ENCODE measurements at regions not wholly inside any gene's neighbourhood (a gene's known extent, or its start where the extent isn't known, plus 50 kb on each side); places are given as distances from the start of the nearest gene placed in this dataset.

DNA sequence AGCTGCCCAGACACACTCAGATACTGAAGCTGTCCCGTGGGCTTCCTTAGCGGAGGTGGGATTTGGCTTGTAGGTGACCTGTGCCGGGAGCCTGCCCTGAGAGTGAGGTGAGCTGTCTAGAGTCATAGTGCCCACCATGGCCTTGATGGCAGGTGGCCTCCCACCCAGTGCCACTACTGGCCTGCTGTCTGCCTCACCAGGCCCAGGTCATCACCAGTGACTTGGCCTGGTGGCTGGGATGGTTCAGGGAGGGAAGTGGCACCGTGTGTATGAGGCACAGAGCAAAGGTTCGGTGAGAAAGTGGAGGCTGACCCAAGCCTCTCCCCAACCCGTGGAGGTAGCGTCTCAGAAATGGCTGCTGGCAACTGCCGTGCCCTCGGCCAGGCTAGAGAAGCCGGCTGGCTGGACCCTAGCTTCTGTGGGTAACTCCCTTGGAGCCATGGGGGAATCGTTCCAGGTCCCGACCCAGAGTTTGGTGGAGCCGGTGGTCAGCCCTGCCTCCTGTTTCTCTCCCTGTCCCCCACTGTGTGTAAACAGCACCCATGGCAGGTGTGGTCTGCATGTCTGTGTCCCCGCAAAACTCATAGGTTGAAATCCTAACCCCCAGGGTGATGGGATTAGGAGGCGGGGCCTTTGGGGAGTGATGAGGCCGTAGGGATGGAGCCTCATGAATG lies 155.4 kb upstream of the C1orf174 start:
- H3K27ac Mint-ChIP-seq: no peak overlapping the region
- H3K9me3 Mint-ChIP-seq: no peaks in the 10 kb centered on the region
- no peak overlapping the region for H3K4me3 Mint-ChIP-seq
- no peak for DNase-seq
- no peaks in the 10 kb centered on the region for H3K36me3 Mint-ChIP-seq (ENCODE audit: low read depth)
- no peaks in the 10 kb centered on the region for H3K4me1 Mint-ChIP-seq (ENCODE audit: low read depth)
- H3K27me3 Mint-ChIP-seq: peaks cover 4% of the 10 kb centered on the region

DNA sequence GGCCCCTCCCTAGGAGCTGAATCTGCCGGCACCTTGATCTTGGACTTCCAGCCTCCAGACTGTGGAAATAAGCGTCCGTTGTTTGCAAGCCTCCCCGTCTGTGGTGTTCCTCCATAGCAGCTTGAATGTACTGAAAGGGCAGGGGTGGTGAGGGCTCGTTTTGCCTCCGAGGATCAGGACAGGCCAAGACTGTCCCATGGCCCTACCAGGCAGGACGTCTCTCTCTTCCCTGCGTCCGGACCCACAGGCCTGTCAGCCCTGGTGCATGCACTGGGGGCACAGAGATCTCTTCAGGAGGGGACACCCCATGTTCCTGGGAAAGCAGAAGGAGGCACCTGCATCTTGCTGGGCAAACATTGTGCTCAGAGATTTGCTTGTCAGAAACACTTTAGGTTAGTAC lies 156.3 kb upstream of the C1orf174 start:
- no peak for DNase-seq
- peaks cover 4% of the 10 kb centered on the region for H3K27me3 Mint-ChIP-seq
- no peak overlapping the region for H3K4me3 Mint-ChIP-seq
- no peaks in the 10 kb centered on the region for H3K4me1 Mint-ChIP-seq (ENCODE audit: low read depth)
- H3K9me3 Mint-ChIP-seq: no peaks in the 10 kb centered on the region
- no peak overlapping the region for H3K27ac Mint-ChIP-seq
- no peaks in the 10 kb centered on the region for H3K36me3 Mint-ChIP-seq (ENCODE audit: low read depth)

DNA sequence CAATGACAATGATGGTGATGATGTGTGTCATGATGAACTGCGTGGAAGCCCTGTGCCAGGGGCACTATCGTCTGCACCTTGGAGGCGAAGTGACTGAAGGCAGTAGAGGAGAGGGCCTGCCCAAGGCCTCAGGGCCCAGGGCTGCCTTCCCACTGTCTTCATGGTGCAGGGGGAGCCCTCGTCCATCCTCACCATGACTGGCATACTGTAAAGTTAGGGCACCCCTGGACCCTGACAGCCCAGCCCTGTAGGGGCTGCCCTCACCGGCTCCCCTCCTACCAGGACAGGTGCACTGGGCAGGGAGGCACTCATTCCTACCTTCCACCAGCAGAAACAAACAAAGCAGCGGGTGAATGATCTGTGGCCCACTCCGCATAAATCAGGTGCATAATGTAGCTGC lies 156.9 kb upstream of the C1orf174 start:
- Mint-ChIP-seq H3K36me3 (ENCODE audit: low read depth) (no peaks in the 10 kb centered on the region), H3K9me3 (no peaks in the 10 kb centered on the region), H3K27me3 (peaks cover 4% of the 10 kb centered on the region), H3K27ac (no peak overlapping the region), H3K4me1 (ENCODE audit: low read depth) (no peaks in the 10 kb centered on the region), H3K4me3 (no peak overlapping the region)
- DNase-seq: no peak

DNA sequence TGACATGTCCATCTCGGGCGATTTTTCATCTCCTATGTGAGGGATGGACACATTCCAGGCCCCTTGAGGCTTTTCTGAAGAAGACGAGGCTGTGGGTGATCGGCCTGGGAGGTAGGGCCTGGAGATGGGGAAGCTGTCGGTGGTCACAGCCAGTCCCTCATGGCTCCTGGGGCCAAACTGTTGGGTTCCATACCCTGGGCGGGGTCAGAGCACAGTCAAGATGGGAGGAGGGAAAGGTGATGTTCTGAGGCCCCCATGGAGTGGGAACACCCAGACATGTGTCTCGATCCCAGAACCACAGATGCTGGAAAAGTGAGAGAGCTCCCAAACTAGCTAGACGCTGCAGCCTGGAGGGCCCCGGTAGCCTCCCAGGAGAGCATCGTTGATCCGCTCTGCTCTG lies 157.5 kb upstream of the C1orf174 start:
- H3K36me3 Mint-ChIP-seq (ENCODE audit: low read depth): no peaks in the 10 kb centered on the region
- no peak for DNase-seq
- no peak overlapping the region for H3K4me3 Mint-ChIP-seq
- H3K9me3 Mint-ChIP-seq: no peaks in the 10 kb centered on the region
- no peak overlapping the region for H3K27ac Mint-ChIP-seq
- no peaks in the 10 kb centered on the region for H3K4me1 Mint-ChIP-seq (ENCODE audit: low read depth)
- H3K27me3 Mint-ChIP-seq: peaks cover 3% of the 10 kb centered on the region

DNA sequence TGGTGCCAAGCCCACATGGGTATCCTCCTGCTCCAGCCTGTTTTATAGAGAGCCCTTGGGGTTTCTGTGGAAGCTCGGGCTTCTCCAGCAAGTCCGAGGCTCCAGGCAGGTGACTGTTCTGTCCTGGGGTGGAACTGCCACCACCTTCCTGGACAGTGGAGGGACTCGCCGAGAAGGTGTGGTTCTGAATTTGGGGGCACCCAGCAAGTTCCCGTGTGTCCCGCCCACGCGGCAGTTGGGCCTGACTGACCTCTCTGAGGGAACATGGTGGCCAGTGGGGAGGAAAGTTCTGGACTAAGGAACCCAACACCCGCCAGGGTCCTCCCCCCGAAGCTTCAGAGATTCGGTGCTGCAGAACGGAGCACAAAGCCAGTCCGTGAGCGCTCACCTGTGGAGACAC lies 158.1 kb upstream of the C1orf174 start:
- H3K9me3 Mint-ChIP-seq: no peaks in the 10 kb centered on the region
- H3K27ac Mint-ChIP-seq: no peak overlapping the region
- H3K4me3 Mint-ChIP-seq: no peak overlapping the region
- DNase-seq: no peak
- H3K27me3 Mint-ChIP-seq: peaks cover 2% of the 10 kb centered on the region
- no peaks in the 10 kb centered on the region for H3K4me1 Mint-ChIP-seq (ENCODE audit: low read depth)
- H3K36me3 Mint-ChIP-seq (ENCODE audit: low read depth): no peaks in the 10 kb centered on the region

DNA sequence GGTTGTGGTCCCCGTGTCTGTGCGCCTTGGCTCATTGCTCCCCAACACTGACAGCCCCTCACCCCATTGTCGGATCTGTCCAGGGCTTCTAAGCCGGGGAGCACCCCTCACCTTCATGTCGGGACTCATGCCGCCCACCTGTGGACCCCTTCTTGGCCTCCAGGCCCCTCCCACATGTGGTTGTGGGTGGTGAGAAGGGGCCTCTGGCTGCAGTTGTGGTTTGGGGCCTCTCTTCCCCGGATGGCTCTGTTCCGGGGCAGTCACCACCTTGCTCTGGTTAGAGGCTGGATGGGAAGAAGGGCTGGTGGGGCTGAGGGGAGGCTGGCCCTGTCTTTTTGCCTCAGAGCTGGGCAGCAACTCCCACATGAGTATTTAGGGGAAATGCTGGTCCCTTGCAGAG lies 158.6 kb upstream of the C1orf174 start:
- peaks cover 2% of the 10 kb centered on the region for H3K27me3 Mint-ChIP-seq
- no peaks in the 10 kb centered on the region for H3K36me3 Mint-ChIP-seq (ENCODE audit: low read depth)
- no peaks in the 10 kb centered on the region for H3K9me3 Mint-ChIP-seq
- H3K4me3 Mint-ChIP-seq: no peak overlapping the region
- no peak for DNase-seq
- H3K27ac Mint-ChIP-seq: no peak overlapping the region
- no peaks in the 10 kb centered on the region for H3K4me1 Mint-ChIP-seq (ENCODE audit: low read depth)

DNA sequence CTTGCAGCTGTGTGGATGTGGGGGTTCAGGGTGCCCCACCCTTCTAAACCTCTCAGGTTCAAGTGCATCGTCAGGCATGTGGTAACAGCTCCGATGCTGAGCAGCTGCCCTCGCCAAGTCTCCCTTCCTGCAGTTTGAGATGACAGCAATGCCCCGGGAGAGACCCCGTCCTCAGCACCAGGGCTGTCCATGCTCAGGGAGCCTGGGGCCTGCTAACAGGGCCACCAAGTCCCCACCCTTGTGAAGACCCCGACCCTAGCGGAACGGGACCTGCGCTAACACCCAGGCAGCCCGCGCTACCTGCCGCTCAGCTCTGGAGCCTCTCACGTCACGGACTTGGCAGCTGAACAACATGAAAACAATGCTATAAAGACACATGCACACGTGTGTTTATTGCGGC lies 159.2 kb upstream of the C1orf174 start:
- no peaks in the 10 kb centered on the region for H3K36me3 Mint-ChIP-seq (ENCODE audit: low read depth)
- no peak overlapping the region for H3K4me3 Mint-ChIP-seq
- H3K9me3 Mint-ChIP-seq: no peaks in the 10 kb centered on the region
- H3K27me3 Mint-ChIP-seq: peaks cover 2% of the 10 kb centered on the region
- H3K4me1 Mint-ChIP-seq (ENCODE audit: low read depth): no peaks in the 10 kb centered on the region
- H3K27ac Mint-ChIP-seq: no peak overlapping the region
- no peak for DNase-seq

DNA sequence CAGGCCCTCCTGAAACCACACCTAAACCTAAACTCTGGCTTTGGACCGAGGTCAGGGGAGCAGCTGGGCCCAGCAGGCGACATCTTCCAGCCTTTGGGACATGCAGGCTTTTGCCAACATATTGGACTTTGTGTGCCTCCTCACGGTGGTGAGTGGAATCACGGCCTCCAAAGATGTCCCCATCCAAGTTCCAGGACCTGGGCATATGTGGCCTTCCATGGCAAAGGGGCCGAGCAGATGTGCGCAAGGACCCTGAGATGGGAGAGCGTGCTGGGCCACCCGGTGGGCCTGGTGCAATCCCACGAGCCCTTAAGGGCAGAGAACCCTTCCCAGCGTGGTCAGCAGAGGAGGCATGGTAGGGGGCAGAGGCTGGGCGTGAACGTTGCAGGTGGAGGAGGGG lies 160.8 kb upstream of the C1orf174 start:
- no peaks in the 10 kb centered on the region for H3K9me3 Mint-ChIP-seq
- H3K36me3 Mint-ChIP-seq (ENCODE audit: low read depth): no peaks in the 10 kb centered on the region
- no peaks in the 10 kb centered on the region for H3K4me1 Mint-ChIP-seq (ENCODE audit: low read depth)
- peaks cover 2% of the 10 kb centered on the region for H3K27me3 Mint-ChIP-seq
- DNase-seq: no peak
- H3K27ac Mint-ChIP-seq: no peak overlapping the region
- no peak overlapping the region for H3K4me3 Mint-ChIP-seq

DNA sequence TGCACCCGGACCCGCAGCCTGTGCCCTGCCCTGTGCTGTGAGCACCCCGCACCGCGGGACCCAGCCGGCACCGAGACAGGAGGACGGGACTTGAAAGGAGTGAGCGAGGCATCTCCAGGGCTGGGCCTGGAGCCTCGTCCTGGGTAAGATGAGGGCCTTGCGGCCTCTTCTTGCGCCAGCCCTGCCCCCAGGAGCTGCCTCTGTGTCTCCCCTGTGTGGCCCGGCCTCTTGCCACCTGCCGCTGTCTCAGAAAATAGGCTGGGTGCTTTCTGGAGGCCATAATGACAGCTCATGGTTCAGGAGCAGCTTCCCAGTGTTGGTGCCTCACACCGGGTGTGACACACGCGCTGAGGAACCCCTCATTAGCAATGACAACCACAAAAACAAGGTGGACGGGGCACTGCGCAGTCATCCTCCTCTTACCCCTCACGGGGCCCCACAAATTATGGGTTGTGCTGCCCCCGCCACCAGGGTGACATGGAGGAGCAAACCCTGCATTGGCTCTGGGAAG lies 161.5 kb upstream of the C1orf174 start:
- Mint-ChIP-seq H3K27me3 (peaks cover 2% of the 10 kb centered on the region), H3K9me3 (no peaks in the 10 kb centered on the region), H3K4me3 (no peak overlapping the region), H3K27ac (no peak overlapping the region), H3K4me1 (ENCODE audit: low read depth) (no peaks in the 10 kb centered on the region), H3K36me3 (ENCODE audit: low read depth) (no peaks in the 10 kb centered on the region)
- DNase-seq: no peak

DNA sequence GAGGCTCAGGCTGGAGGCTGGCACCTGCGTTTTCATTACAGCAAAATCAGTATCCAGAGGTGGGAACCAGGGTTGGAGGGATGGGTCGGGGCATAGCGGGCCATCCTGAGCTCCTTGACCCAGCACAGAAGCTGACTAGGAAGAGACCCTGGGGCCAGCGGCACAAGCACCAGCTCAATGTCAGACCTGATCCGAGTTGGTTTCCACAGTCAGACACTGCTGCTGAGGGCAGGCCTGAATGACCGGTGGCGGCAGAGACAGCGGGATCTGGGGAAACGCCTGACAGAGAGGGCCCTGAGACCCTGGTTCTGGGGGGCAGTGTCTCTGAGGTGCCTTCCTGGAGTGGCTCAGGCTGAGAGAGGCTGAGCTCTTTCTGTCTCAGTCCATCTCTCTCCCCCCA lies 162.0 kb upstream of the C1orf174 start:
- Mint-ChIP-seq H3K27ac (no peak overlapping the region), H3K9me3 (no peaks in the 10 kb centered on the region), H3K27me3 (peaks cover 2% of the 10 kb centered on the region), H3K4me1 (ENCODE audit: low read depth) (no peaks in the 10 kb centered on the region), H3K4me3 (no peak overlapping the region), H3K36me3 (ENCODE audit: low read depth) (no peaks in the 10 kb centered on the region)
- DNase-seq: no peak

DNA sequence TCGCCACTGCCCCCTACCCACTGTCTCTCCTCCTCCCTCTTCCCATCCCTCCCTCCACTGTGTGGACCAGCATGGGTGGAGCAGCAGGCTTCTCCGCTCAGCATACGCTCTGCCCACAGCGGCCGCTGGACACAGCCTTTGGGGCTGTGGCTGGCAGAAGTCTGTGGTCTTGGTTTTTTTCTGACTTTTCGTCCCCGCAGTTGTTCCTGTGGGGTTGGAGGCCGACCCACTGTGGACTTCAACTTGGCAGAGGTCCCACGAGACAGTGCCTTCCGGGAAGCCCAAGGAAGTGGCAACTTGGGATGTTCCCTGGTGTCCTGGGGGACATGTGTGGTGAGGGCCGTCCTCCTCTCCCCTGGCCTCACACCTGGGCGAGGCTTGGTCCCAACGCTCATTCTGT lies 162.5 kb upstream of the C1orf174 start:
- Mint-ChIP-seq H3K4me3 (no peak overlapping the region), H3K4me1 (ENCODE audit: low read depth) (no peaks in the 10 kb centered on the region), H3K36me3 (ENCODE audit: low read depth) (no peaks in the 10 kb centered on the region), H3K27me3 (peaks cover 2% of the 10 kb centered on the region), H3K27ac (no peak overlapping the region), H3K9me3 (no peaks in the 10 kb centered on the region)
- no peak for DNase-seq

DNA sequence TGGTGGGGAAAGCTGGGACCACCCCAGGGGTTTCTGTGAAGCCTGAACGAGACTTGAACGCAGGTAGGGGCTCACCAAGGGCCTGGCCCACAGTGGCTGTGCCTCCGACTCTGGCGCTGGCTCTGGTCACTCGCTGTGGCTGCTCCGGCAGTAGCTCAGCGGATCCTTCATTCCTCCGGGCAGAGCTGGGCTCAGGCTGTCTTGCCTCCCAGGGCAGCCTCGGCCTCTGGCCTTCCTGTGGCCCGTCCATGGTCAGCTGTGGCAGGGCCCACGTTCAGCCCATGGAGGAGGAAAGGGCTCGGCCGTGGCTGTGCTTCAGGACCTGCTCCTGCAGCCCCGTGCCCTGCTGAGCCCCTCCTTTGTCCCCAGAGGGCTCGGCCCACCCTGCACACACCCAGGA lies 162.9 kb upstream of the C1orf174 start:
- Mint-ChIP-seq H3K9me3 (no peaks in the 10 kb centered on the region), H3K4me3 (no peak overlapping the region), H3K4me1 (ENCODE audit: low read depth) (no peaks in the 10 kb centered on the region), H3K27ac (no peak overlapping the region), H3K36me3 (ENCODE audit: low read depth) (no peaks in the 10 kb centered on the region), H3K27me3 (no peaks in the 10 kb centered on the region)
- no peak for DNase-seq

DNA sequence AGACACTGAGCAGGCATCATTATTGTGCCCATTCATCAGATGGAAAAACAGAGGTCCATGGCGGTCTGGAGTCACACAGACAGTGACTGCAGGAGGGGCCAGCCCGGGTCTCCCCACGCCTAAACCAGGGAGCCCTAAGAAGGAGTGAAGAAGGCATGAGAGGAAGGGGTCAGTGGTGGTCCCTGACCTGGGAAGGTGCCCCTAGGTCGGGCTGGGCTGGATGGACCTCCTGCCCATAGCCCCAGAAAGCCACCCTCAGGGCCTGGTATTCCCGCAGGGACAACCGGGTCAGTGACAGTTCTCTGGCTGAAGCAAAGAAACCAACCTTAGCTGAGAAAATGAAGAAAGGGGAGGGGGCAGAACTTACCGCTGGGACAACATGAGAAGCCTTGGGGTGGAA lies 163.4 kb upstream of the C1orf174 start:
- H3K27me3 Mint-ChIP-seq: no peaks in the 10 kb centered on the region

DNA sequence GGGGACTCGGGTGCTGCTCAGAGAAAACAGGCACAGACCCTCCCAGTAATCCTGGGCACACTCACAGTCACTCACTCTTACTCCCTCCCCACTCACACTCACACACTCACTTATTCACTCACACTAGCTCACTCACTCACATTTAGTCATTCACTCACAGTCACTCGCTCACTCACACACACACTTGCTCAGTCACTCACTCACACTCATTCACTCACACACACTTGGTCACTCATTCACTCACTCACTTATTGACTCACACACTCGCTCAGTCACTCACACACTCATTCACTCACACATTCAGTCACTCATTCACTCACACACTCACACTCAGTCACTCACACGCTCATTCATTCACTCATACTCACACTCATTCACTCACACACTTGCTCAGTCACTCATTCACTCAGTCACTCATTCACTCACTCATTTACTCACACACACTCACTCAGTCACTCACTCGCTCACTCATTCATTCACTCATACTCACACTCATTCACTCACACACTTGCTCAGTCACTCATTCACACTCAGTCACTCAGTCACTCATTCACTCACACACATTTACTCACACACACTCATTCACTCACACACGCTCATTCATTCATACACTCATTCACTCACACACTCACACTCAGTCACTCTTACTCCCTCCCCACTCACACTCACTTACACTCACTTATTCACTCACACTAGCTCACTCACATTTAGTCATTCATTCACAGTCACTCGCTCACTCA lies 164.2 kb upstream of the C1orf174 start:
- Mint-ChIP-seq H3K4me3 (no peak overlapping the region), H3K4me1 (ENCODE audit: low read depth) (no peaks in the 10 kb centered on the region), H3K9me3 (no peaks in the 10 kb centered on the region), H3K36me3 (ENCODE audit: low read depth) (no peaks in the 10 kb centered on the region), H3K27ac (no peak overlapping the region), H3K27me3 (no peaks in the 10 kb centered on the region)
- DNase-seq: no peak

More for the DNA sequence above, 163.4 kb upstream of the C1orf174 start:
- H3K4me1 Mint-ChIP-seq (ENCODE audit: low read depth): no peaks in the 10 kb centered on the region
- no peak overlapping the region for H3K4me3 Mint-ChIP-seq
- no peak overlapping the region for H3K27ac Mint-ChIP-seq
- no peaks in the 10 kb centered on the region for H3K36me3 Mint-ChIP-seq (ENCODE audit: low read depth)
- DNase-seq: no peak
- H3K9me3 Mint-ChIP-seq: no peaks in the 10 kb centered on the region

DNA sequence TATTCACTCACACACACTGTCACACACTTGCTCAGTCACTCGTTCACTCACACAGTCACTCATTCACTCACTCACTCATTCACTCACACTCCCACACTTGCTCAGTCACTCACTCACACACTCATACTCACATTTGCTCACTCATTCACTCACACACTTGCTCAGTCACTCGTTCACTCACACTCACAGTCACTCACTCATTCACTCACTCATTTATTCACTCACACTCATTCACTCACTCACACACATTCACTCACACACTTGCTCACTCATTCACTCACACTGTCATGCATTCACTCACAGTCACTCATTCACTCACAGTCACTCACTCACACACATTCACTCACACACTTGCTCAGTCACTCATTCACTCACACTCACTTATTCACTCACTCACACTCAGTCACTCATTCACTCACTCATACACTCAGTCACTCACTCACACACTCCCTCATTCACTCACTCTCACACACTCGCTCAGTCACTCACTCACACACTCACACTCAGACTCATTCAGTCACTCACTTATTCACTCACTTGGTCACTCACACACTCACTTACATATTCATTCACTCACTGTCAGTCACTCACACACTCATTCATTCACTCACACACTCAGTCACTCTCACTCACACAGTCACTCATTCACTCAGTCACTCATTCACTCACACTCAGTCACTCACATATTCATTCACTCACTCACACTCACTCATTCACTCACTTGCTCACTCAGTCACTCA lies 167.0 kb upstream of the C1orf174 start:
- H3K9me3 Mint-ChIP-seq: no peaks in the 10 kb centered on the region
- H3K36me3 Mint-ChIP-seq (ENCODE audit: low read depth): no peaks in the 10 kb centered on the region
- peaks cover 10% of the 10 kb centered on the region for H3K27me3 Mint-ChIP-seq
- H3K4me1 Mint-ChIP-seq (ENCODE audit: low read depth): no peaks in the 10 kb centered on the region
- DNase-seq: no peak
- no peak overlapping the region for H3K27ac Mint-ChIP-seq
- no peak overlapping the region for H3K4me3 Mint-ChIP-seq
